HG03060 (cell line): ENCODE measurements at regions not wholly inside any gene's neighbourhood (a gene's known extent, or its start where the extent isn't known, plus 50 kb on each side); places are given as distances from the start of the nearest gene placed in this dataset.
"Not testable (repeated sequence)": the region's sequence is repeated elsewhere in the genome, so short reads cannot be mapped to it uniquely, and the experiment has no call there.

Source experiments
- ATAC-seq: cut with Tn5 transposase; IDR thresholded peaks from one replicate; pipeline ENCODE4 v1.9.1; 2021; ENCODE audit warnings: low read depth, moderate number of reproducible peaks; ENCODE audit not compliant: unreplicated experiment

GRCh38 chr7:110397927-110398660 is 692.8 kb upstream of the LRRN3 start:
- ATAC-seq: no peak

DNA sequence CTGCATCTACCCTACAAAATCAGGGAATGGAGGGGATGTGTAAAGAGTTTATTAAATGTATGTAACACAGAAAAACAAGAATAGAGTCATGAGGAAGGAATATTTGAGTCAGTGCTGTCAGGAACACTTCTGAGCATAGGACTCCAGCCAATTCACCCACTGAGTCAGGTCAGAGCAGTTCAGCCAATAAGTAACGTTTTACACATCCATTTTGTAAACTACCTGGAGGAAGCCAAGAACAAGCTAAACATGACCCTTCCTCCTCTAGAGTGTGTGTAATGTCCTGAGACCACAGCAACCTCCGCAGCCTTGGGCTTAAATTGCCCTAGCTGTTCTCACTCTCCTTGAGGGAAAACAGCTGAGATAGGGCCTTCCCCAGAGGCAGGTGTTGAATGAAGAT is 691.5 kb upstream of the LRRN3 start:
- no peak for ATAC-seq

- ATAC-seq: no peak
These were observed 690.5 kb upstream of the LRRN3 start for GRCh38 chr7:110400411-110400810.

GRCh38 chr7:110407242-110407641 is 683.7 kb upstream of the LRRN3 start:
- ATAC-seq: no peak

DNA sequence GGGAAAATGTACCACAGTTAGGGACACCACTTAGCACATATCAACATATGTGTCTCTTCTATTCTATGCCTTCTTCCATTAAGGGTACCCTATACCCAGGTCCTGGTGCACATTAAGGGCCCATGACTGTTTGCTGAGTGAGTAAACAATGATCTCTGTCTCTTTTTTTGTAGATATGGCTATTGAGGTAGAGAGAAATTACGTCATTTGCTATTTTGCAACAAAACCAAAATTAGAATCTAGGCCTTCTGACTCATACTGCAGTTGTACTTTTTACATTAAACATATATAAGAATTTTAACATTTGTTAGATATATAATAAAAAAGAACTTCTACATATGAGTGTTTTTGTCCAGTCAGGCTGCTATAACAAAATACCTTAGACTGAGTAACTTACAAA is 683.2 kb upstream of the LRRN3 start:
- no peak for ATAC-seq

GRCh38 chr7:110412614-110413013 is 678.3 kb upstream of the LRRN3 start:
- no peak for ATAC-seq

DNA sequence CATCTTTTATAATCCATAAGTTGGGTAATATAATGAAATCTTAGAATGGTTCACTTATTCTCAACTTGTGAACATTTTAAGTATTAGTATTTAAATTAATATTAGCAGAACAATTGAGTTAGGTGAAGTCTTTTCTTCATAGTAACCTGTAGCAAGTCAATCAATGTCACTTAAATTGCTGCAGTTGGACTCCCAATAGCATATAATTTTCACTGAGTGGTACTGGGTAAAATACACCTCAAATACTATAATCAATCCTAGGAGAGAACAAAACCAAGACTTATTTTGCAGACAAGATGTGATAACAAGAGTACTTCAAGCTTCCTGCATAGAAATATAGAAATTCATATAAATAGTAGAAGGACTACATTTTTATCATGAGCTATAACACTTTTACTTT is 677.9 kb upstream of the LRRN3 start:
- no peak for ATAC-seq

DNA sequence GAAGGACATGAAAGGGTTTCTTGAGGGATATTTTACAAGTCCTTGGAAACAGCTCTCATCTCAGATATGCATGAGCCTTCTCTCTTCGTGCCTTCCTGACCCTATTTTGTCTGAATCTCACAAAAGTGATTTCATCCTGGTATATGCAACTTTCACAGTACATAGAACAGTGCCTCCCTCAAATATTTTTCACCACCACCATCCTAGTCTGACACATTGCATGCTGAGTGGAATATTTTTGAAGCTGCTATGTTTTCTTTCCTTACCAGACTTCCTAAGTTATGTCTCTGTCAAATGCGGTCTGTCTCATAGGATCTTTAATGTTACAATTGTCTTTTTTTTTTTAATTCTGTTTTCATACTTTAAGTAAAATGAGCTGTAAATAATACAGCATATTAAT is 673.3 kb upstream of the LRRN3 start:
- ATAC-seq: no peak

- no peak for ATAC-seq
These were observed 672.2 kb upstream of the LRRN3 start for GRCh38 chr7:110418659-110419280.

- ATAC-seq: no peak
These were observed 670.1 kb upstream of the LRRN3 start for GRCh38 chr7:110420788-110421187.

- ATAC-seq: no peak
These were observed 669.3 kb upstream of the LRRN3 start for GRCh38 chr7:110421490-110422241.

GRCh38 chr7:110432061-110432553 is 658.8 kb upstream of the LRRN3 start:
- no peak for ATAC-seq

DNA sequence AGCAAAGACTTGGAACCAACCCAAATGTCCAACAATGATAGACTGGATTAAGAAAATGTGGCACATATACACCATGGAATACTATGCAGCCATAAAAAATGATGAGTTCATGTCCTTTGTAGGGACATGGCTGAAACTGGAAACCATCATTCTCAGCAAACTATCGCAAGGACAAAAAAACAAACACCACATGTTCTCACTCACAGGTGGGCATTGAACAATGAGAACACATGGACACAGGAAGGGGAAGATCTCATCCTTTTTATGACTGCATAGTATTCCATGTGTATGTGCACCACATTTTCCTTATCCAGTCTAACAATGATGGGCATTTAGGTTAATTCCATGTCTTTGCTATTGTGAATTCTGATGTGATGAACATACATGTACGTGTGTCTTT is 652.0 kb upstream of the LRRN3 start:
- ATAC-seq: not testable (repeated sequence)

DNA sequence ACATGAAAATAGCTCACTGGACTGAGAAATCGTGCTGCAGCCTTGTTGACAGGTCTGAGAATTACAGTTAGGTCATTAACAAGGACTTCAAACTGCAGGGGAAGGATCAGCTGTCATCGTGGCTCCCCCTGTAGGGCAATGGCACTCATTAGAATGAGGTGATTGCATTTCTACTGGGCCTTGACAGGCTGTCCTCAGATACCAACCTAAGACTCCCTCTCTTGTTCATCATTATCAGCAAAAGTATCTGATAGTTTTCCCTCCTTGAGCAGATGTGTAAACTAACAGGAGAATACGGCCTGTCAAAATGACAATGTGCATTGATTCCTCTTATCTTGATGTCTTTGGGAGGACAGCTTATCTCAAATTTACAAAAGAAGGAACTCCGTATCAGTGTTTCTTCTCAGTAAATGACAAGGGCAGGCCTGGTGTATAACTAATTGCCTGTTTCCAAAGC is 648.5 kb upstream of the LRRN3 start:
- peak; percentile 54 for ATAC-seq

DNA sequence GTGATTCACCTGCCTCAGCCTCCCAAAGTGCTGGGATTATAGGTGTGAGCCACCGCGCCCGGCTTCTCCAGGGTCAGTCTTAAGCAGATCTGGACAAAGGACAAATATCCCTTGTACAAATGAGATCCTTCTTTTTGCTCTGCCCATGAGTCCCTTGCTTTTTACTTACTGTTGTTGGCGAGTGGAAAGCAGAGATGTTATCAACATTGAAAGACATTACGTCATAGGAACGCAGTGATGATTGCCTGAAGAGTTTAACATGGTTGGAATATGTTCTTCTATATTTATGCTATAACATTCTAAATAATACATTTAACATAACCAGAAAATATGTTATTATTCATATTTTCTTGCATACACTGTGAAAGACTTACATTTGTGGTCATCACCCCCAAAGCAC is 644.3 kb upstream of the LRRN3 start:
- no peak for ATAC-seq

- ATAC-seq: peak; percentile 58
These were observed 642.0 kb upstream of the LRRN3 start for GRCh38 chr7:110448918-110449317.

DNA sequence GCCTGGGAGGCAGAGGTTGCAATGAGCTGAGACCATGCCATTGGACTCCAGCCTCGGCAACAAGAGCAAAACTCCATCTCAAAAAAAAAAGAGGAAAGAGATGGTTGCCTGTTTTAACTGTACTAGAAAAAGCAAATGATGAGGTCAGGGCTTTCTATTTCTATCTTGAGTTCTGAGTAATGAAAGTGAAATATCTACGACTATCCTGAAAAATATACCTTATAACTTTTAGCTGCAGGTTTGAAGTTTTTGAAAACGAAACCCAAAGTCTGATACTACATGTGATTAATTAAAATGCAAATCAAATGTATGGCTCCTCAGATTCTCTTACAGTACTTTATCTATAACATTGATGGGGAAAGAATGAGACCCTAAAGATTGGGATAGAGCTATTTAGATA is 636.2 kb upstream of the LRRN3 start:
- ATAC-seq: peak; percentile 65

DNA sequence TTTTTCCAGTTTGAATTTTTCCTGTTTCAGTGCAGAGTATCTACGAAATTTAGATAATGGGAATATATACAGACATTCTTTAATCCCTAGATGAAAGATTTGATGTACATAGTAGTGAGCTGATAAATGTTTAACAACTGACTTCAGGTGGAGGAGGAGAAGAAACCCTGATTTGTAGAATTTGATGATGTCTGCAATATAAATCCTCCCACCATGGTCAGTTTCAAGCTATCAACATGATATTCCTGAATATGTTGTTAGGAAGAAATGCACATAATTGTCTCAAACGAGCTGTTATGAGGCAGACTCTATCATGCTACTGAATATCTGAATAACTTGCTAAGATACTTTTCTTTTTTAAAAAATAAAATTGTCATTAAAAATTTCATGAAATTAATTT is 629.3 kb upstream of the LRRN3 start:
- ATAC-seq: no peak

DNA sequence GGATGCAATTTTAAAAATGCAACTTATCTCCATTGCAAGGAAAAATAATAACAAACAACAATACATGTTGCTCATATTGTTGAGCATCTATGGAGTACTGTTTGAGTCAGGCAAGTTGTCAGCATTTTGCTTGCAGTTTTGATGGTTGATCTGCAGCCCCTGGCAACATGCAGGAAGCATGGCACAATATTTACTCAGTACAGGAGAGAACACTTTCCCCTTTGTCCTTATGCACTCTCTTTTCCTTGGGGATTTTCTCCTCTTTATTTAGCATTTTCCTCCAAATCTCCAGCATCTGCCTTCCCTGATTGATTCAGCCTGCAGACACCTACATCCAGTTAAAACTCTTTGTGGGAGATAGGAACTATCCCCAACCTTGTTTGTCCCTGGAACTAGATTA is 620.5 kb upstream of the LRRN3 start:
- ATAC-seq: no peak

DNA sequence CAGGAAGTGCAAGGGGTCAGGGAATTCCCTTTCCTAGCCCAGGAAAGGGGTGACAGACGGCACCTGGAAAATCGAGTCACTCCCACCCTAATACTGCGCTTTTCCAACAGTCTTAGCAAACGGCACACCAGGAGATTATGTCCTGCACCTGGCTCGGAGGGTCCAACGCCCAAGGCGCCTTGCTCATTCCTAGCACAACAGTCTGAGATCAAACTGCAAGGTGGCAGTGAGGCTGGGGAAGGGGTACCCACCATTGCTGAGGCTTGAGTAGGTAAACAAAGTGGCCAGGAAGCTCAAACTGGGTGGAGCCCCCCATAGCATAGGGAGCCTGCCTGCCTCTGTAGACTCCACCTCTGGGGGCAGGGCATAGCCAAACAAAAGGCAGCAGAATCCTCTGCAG is 618.5 kb upstream of the LRRN3 start:
- ATAC-seq: not testable (repeated sequence)

DNA sequence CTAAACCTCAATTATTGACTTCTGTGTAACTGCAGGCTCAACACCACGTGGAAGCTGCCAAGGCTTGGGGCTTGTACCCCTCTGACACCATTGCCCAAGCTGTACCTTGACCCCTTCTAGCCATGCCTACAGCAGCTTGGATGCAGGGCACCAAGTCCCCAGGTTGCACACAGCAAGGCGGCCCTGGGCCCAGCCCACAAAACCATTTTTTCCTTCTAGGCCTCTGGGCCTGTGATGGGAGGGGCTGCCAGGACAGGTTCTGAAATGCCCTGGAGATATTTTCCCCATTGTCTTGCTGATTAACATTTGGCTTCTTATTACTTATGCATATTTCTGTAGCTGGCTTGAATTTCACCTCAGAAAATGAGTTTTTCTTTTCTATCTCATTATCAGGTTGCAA is 610.0 kb upstream of the LRRN3 start:
- ATAC-seq: no peak
